ENCODE measurements at regions not wholly inside any gene's neighbourhood (a gene's known extent, or its start where the extent isn't known, plus 50 kb on each side); places are given as distances from the start of the nearest gene placed in this dataset.

DNA sequence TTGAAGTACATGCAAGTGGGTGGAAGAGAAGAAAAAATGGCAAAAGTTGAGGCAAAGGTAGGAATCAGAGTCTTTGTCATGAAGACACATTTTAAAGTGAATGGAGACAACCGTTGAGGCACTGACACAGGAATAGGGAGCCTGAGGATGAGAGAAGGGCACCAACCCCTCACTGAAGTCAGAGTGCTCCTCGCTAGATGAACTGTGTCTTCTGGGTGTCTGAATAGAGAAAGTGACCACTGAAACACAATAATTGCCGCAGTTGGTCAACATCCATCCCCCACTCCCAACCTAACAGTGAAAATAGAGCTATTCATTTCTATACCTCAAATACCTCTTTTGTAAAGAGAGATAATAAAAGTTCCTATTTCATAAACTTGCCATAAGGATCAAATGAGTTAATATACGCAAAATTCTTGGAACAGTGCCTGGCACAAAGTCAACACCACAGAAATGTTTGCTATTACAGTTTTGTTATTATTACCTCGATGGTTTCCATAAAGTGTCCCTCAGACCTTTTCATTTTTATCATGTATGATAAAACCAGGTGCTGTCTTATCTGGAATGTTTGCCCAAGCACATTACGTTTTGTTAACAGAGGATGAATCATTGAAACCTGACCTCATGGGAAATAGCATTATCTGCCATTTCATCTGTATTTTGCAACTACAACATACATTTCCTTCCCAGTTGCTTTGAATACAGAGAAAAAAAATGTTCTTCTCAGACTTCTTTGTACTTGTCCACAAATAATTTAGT is 61.8 kb upstream of the SP4 start:
- TF ChIP-seq, protein P1, sequence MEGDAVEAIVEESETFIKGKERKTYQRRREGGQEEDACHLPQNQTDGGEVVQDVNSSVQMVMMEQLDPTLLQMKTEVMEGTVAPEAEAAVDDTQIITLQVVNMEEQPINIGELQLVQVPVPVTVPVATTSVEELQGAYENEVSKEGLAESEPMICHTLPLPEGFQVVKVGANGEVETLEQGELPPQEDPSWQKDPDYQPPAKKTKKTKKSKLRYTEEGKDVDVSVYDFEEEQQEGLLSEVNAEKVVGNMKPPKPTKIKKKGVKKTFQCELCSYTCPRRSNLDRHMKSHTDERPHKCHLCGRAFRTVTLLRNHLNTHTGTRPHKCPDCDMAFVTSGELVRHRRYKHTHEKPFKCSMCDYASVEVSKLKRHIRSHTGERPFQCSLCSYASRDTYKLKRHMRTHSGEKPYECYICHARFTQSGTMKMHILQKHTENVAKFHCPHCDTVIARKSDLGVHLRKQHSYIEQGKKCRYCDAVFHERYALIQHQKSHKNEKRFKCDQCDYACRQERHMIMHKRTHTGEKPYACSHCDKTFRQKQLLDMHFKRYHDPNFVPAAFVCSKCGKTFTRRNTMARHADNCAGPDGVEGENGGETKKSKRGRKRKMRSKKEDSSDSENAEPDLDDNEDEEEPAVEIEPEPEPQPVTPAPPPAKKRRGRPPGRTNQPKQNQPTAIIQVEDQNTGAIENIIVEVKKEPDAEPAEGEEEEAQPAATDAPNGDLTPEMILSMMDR (IDR thresholded peaks at IDR 0.05; ENCODE audit: low read length) = no peak
- TF ChIP-seq EZH2 (optimal IDR thresholded peaks at IDR 0.05; ENCODE audit: low read depth, low read length) = no peak
- no peak for TF ChIP-seq EZH2phosphoT487 (IDR thresholded peaks at IDR 0.05; ENCODE audit: low read length)

Measured in MM.1S (cell line).